HG03060 (cell line): ENCODE measurements at regions not wholly inside any gene's neighbourhood (a gene's known extent, or its start where the extent isn't known, plus 50 kb on each side); places are given as distances from the start of the nearest gene placed in this dataset.

Experiments
- ATAC-seq: cut with Tn5 transposase; IDR thresholded peaks from one replicate; pipeline ENCODE4 v1.9.1; 2021; ENCODE audit warnings: low read depth, moderate number of reproducible peaks; ENCODE audit not compliant: unreplicated experiment

DNA sequence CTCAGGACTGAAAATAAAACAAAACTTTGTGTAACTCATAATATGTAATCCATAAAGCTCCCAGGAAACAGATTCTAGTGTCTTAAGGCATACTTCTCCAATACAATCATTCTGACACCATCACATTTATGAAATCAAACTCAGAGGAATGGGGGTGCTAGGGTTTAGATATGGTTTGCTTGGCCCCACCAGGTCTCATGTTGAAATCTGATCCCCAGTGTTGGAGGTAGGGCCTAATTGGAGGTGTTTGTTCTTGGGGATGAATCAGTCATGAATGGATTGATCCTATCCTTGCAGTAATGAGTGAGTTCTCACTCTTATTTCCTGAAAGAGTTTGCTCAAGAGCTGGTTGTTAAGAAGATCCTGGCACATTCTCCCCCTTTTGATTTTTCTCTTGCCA, 380.9 kb downstream of the ETS1 start:
- no peak for ATAC-seq

DNA sequence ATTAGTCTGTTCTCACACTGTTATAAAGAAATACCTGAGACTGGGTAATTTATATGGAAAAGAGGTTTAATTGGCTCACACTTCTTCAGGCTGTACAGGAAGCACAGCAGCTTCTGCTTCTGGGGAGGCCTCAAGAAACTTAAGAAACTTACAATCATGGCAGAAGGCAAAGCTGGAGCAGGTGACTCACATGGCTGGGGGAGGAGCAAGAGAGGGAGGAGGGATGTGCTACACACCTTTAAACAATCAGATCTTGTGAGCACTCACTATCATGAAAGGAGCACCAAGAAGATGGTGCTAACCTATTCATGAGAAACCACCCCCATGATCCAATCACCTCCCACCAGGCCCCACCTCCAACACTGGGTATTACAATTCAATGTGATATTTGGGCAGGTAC, 381.6 kb downstream of the ETS1 start:
- no peak for ATAC-seq

GRCh38 chr11:128204898-128205297, 382.5 kb downstream of the ETS1 start:
- no peak for ATAC-seq

DNA sequence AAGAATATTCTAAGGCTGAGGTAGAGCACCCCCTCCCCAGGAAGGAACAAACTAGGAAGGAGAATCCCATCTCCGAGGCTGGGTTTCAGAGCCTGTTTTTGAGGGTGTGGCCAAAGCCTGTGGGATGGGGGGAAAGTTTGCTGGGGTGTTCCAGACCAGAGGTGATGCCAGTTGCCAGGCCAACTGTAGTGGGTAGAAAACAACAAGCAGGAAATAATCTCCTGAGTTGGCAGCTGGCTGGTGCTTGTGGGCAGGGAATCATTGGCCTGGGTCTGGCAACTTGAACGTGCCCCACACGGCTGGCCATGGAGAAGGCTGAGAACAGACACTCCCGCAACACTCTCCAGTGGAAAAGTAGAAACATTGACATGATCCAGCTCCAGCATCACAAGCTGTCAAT, 385.6 kb downstream of the ETS1 start:
- ATAC-seq: no peak

GRCh38 chr11:128201009-128201408, 386.3 kb downstream of the ETS1 start:
- ATAC-seq: no peak

- ATAC-seq: no peak
Measured at GRCh38 chr11:128200467-128200866, 386.9 kb downstream of the ETS1 start.

DNA sequence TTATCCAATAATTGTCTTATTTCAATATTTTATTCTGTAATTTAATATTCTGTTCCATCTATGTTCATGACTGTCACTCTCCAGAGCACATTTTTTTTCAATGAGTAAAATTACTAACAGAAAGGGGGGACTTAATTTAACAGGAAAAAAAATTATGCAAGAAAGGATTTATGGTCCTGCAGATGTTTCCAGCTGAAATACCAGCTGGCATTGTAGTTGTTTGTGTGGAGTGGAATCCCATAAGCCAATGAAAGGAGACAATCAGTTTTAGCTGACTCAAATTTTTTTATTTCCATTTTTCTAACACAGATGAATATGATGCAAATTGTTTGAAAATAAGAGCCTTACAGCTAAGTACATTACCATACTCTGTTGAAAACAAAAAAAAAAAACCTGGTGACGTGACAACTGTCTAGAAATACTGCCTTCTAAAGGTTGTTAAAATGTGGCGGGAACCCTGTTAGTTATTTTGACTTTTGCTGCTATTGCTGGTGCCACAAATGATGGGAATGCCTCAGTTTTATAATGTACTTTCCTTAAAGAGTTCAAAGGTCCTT, 389.1 kb downstream of the ETS1 start:
- no peak for ATAC-seq

GRCh38 chr11:128196235-128196634, 391.1 kb downstream of the ETS1 start:
- no peak for ATAC-seq

GRCh38 chr11:128195756-128196155, 391.6 kb downstream of the ETS1 start:
- ATAC-seq: no peak

- ATAC-seq: no peak
Measured at GRCh38 chr11:128195057-128195751, 392.2 kb downstream of the ETS1 start.

GRCh38 chr11:128194216-128194615, 393.1 kb downstream of the ETS1 start:
- ATAC-seq: no peak

DNA sequence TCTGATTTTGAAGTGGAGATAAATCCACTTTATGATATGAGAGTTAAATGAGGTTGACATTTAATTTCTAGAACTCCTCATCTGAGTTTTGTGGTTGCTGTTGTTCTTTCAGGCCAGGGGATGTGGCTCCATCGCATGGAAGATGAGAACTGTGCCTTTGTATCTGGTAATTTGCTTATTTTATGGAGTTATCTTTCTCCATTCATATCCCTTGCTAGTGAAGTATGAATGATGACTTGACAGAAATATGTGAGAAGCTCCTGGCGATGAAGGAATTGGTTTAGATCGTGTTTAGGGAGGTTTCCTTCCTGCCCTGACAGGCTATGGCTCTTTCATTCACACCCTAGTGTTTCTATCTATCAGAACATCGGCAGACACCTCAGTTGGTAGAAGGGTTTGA, 393.7 kb downstream of the ETS1 start:
- no peak for ATAC-seq

- no peak for ATAC-seq
Measured at GRCh38 chr11:128190312-128190711, 397.0 kb downstream of the ETS1 start.

GRCh38 chr11:128189823-128190222, 397.5 kb downstream of the ETS1 start:
- ATAC-seq: no peak

- ATAC-seq: no peak
Measured at GRCh38 chr11:128188346-128189004, 398.9 kb downstream of the ETS1 start.

DNA sequence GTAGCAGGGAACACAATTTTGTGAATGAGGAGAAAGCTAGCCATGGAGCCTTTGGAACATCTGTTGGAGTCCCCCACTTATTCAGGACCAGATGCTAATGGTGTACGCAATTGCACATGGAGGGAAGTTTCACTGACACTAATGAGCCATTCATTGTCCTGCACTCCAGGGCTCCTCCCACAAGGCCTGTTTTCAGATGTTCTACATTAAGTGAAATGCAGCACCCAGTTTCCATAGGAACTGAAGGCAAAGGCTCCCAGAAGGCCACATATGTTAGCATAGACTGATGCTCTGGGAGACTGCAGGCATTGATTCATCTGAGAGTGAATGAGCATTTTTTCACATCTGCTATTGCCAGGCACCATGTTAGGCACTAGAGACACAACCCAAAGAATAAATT, 399.5 kb downstream of the ETS1 start:
- no peak for ATAC-seq

GRCh38 chr11:128187377-128187776, 400.0 kb downstream of the ETS1 start:
- ATAC-seq: no peak

DNA sequence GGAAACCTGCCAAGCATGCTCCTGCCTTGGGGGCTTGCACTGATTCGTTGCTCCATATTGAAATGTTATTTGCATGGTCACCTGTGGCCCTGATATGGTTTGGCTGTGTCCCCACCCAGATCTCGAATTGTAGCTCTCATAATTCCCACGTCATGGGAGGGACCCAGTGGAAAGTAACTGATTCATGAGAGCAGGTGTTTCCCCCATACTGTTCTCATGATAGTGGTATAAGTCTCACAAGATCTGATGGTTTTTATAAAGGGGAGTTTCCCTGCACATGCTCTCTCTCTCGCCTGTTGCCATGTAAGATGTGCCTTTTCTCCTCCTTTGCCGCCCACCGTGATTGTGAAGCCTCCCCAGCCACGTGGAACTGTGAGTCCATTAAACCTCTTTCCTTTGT, 402.4 kb downstream of the ETS1 start:
- no peak for ATAC-seq

- ATAC-seq: no peak
Measured at GRCh38 chr11:128182844-128183243, 404.5 kb downstream of the ETS1 start.

DNA sequence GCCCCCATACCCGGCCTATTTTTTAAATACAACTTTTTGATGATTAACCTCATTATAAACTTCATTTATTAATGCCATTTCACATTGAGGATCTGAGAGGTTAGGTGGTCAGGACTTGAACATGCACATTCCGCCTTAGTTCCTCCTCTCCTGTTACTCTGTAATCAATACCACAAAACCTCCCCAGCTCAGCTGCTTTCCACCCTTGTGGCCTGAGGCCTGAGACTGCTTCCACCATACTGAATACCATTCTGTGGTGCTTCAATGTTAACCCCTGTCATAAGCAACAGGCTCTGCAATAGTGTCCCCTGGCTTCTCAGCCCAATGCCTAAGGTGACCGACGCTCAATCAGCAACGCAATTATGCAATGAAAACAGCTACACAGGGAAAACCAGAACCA, 405.4 kb downstream of the ETS1 start:
- no peak for ATAC-seq

DNA sequence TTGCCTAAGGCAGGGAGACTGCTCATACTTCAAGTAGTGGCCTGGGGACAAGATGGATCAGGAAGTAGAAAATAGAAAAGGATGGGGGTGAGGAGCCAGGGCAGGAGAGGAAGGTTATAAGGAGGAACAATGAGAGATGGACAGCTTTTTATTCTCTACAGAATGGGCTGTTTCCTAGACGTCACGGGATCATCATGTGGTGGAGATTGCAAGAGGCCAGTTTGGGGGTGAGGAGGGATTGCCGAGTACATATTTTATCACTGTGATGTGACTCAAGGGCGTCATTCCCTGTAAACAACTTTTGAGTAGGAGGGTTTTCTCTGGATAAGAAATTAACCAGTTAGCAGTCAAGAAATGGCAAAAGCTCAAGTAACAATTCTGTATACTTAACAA, 406.3 kb downstream of the ETS1 start:
- ATAC-seq: no peak

GRCh38 chr11:128180441-128181087, 406.8 kb downstream of the ETS1 start:
- no peak for ATAC-seq
